Stimulated activated CD4-positive, alpha-beta T cell treated with anti-CD3 and anti-CD28 coated beads, Interleukin-1b, Interleukin-23, amount 100 ng/mL, for 48 hours (primary cell): ENCODE measurements at regions not wholly inside any gene's neighbourhood (a gene's known extent, or its start where the extent isn't known, plus 50 kb on each side); places are given as distances from the start of the nearest gene placed in this dataset.

Source experiments
- DNase-seq: peaks from one replicate; pipeline ENCODE4 v3.0.0-alpha.2; 2020

DNA sequence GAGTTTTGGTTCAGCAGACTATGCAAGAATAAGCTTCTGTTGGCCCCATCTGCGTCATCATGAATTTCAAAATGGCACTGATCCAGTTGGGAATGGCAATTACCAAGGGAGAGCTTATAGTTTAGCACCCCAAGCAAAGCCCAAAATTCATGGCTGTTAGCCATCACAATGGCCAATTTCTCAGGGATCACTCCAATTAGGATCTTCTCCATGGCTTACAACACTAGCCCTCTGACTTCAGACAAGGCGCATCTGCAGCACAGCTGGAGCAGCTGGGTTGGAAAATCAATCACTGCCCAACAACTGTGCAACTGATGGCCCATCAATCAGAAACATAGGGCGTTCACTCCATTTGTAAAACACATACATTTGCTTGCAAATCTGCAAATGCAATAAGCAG lies 273.6 kb downstream of the SRBD1 start:
- no peak for DNase-seq

DNA sequence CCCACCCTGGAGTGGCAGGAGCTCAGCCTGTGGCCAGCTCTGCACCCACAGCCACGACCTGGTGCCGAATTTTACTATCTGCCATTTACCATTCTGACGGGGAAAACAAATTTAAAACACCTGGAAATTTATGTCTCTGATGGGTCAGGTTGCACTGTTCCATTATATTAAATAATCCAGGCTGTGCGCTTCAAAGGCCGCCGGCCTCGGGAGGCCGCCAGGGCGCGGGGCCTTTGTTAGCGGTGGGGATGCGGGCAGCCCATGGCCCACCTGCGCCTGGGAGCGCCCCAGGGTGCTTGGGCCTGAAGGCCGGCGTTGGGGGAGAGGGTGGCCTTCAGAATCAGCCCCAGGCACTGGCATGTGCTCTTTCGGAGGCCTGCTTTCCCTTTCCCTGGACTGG lies 276.9 kb downstream of the SRBD1 start:
- no peak for DNase-seq

- no peak for DNase-seq
Observed at GRCh38 chr2:45332567-45332966, 278.5 kb downstream of the SRBD1 start.

GRCh38 chr2:45332094-45332493 lies 279.0 kb downstream of the SRBD1 start:
- DNase-seq, result no peak

- DNase-seq, result no peak
Observed at GRCh38 chr2:45331410-45331786, 279.7 kb downstream of the SRBD1 start.

GRCh38 chr2:45330637-45331409 lies 280.2 kb downstream of the SRBD1 start:
- DNase-seq, result no peak

DNA sequence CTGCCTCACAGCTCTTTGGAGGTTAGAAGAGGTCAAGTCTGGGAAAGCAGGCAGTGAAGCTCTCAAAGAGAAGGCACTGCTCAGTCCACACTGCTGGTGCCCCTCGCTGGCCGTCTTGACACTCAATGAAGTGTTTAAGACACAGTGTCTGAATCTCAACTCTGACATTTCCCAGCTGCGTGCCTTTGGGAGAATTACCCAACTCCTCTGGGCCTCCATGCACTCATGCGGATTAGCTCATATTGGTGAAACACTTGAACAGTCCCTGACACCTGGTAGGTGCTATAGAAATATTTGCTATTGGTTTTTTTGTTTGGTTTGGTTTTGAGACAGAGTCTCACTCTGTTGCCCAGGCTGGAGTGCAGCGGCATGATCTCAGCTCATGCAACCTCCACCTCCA lies 281.0 kb downstream of the SRBD1 start:
- no peak for DNase-seq

DNA sequence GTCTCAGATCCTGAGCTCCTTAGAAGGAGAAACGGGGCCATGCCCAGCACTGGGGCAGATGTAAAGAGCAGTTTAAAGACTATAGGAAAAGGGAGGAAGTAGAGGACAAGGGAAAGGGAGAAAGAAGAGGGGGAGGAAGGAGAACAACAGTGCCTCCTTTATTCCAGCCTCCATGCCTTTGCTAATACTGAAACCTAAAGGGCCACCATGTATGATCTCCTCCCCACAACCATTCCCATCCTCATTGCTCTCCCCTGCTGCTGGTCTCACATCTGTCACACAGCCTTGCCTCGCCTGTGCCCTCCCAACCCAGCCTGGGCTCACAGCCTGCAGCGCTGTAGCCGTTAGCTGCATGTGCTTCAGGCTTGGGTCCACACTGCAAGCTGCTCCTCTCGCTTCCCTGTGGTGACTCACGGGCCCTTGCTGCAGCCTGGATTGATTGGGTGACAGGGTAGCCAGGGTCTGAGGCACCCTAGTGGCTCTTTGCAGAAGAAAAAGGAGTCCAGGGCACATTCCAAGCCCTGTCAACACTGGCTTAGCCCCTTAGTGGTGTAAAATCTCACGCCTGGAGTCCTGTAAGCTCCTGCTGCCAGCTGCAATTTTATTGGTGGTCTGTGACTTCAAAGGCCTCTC lies 281.9 kb downstream of the SRBD1 start:
- no peak for DNase-seq

GRCh38 chr2:45328264-45328870 lies 282.7 kb downstream of the SRBD1 start:
- DNase-seq, result no peak

GRCh38 chr2:45323344-45323743 lies 287.7 kb downstream of the SRBD1 start:
- DNase-seq, result no peak

DNA sequence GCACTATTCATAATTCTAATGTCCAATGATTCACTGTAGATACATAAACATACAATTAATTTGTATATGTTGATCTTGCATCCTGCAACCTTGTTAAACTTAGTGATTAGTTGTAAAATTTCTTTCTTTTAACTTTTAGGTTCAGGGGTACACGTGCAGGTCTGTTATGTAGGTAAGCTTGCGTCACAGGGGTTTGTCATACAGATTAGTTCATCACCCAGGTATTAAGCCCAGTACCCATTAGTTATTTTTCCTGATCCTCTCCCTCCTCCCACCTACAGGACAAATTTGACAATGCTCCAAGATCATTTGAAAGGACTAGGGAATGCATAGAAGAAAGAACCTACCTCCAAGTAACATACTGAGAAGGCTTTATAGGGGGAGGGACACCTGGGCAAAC lies 290.1 kb downstream of the SRBD1 start:
- no peak for DNase-seq

GRCh38 chr2:45319683-45320455 lies 291.2 kb downstream of the SRBD1 start:
- no peak for DNase-seq

GRCh38 chr2:45318686-45319085 lies 292.4 kb downstream of the SRBD1 start:
- no peak for DNase-seq

DNA sequence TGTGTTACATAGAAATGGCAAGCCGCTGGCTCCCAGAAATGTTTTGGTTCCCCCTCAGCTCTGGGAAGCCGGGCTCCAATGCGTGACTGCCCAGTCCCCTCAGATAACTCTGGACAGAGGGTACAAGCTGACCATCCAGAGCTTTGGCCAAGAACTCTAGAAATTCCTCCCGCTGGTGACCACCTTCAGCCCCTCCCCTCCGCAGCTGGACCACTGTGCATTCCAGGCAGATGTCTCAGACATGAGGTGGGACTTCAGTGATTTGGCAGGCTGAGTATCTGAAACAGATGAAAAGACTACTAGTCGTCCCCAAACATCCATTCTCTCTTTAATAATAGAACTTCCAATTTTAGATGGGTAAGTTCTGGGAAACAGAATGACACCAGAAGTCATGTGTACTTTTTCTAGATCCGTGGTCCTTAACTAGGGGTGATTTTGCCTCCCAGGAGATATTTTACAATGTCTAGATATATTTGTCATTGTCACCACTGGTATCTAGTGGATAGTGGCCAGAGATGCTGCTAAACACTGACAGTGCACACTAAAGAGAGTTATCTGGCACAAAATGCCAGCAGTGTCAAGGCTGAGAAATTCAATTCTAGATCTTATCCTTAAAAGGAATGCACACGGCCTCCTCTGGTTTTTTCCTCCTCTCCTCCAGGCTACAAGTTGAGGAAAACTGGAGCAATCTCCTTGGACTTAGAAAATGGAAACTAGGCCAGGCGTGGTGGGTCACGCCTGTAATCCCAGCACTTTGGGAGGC lies 294.3 kb downstream of the SRBD1 start:
- no peak for DNase-seq

- no peak for DNase-seq
Observed at GRCh38 chr2:45315861-45316260, 295.2 kb downstream of the SRBD1 start.

DNA sequence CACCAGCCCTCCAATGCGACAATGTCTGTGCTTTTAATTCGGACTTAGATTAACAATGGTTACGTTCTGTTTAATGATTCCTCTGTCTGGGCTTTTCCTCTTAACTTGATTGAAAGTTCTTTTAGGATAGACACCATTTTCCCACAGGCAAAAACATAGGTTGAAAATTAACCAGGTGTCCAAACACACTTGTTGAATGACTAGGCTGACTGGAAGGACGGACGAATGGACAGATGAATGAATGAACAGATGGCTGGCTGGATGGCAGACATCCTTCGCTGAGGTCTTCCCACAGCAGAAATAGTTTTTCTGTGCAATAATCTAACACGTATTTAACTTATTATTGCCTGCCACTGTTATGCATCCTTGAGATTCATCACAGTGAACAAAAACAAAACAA lies 298.8 kb downstream of the SRBD1 start:
- DNase-seq, result no peak

GRCh38 chr2:45311559-45311958 lies 299.5 kb downstream of the SRBD1 start:
- no peak for DNase-seq

DNA sequence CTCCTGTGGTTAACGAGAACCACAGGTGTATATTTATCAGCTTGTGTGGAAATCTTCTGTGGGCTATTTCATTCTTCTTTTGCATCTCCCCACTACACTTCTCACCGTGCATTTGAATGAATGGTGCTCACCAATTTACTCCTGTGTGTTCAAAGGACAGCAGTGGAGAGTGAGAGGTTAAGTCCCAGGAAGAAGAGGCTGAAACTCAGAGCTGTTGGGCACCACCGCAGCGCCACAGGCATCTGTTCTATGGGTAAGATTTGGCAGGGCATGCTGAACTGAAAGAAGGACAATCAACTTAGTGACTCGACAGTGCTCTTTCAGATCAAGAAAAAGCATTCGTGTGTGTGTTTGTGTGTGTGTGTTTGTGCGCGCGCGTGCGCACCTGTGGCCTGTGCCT lies 297.9 kb upstream of the SIX2 start:
- DNase-seq, result no peak

- DNase-seq, result no peak
Observed at GRCh38 chr2:45305599-45305998, 296.3 kb upstream of the SIX2 start.

DNA sequence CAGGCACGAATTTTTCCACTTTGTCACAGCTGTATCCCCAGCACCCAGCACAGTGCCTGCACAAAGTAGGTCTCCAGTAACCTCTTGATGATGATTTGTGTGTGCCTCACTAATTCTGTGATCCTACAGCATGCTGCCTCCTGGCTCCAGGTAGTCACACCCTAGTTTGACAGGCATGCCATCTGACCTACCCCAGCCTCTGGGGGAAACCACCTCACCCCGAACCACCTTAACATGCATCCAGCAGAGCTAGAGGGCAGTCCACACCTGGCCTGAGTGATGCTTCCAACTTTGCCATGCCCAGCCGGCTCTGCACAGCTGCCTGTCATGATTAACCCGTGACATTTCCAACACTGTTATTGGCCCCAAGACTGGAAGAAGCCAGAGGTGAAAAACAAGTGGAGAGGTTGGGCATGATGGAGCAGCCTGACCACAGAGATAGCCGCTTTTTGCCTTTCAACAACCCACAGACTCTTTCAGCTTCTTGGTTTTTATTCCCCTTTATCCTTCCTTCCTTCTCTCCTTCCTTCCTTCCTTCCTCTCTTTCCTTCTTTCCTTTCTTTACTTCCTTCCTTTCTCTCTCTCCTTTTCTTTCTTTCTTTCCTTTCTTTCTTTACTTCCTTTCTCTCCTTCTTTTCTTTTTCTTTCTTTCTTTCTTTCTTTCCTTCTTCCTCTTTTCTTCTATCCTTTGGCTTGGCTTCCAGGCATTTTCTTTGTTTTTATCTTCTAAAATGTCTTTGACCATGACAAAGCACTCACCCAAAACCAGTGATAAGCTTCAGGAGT lies 294.4 kb upstream of the SIX2 start:
- no peak for DNase-seq

DNA sequence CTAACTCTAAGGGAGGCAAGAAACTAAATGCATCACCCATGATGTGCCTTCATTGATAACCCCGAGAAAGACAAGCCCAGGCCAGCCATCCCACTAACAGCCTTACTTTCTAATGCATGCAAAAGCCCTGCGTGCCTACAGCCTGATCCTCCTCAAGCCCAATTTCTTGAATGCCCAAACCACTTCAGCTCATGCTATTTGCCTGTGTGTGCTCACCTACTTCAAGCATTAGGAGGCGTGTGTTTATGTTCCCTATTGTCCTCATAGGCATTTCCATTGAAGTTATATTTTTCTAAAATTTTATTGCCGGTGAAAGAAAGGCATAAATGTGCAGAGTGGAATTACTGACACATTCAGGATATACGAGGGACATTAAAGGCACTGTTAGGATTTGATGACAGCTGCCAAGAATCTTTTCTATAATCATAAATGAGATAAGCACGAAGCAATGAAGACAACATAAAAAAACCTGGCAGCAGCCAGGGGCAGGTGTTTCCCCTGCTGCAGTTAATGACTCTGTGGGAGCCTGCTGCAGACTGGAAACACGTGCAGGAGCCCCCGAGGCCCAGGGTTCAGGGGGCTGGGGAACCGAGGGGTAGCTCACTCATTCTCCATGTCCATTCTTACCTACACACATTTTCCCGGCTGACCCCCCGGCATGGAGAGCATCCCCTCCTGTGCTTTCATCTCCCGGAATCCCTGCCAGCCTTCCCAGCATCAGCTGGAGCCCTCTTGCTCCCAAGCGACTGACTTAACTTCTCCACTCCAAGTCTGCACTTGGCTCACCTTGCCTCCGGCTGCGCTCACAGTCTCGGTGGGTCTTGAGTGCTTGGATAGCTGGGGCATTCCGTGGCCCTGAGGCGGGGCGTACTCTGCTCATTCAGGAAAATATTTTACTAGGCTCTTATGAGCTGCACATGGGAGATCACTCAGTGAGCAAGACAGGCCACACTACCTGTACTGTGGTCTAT lies 292.3 kb upstream of the SIX2 start:
- DNase-seq, result no peak
